Neural crest cell (in vitro differentiated cells): ENCODE measurements at regions not wholly inside any gene's neighbourhood (a gene's known extent, or its start where the extent isn't known, plus 50 kb on each side); places are given as distances from the start of the nearest gene placed in this dataset.

ENCODE experiments used
- DNase-seq: peaks from one replicate; pipeline ENCODE4 v3.0.0; 2021; ENCODE audit warnings: low read depth, mixed read lengths, low spot score
- H3K27ac Mint-ChIP-seq: one replicate; pipeline ENCODE4 v1.8.0; 2021; ENCODE audit warnings: mild to moderate bottlenecking, mixed read lengths; ENCODE audit not compliant: unreplicated experiment
- H3K27me3 Mint-ChIP-seq: 2 replicates; pipeline ENCODE4 v1.8.0; 2021; ENCODE audit warnings: low read depth, mild to moderate bottlenecking, mixed read lengths
- H3K36me3 Mint-ChIP-seq: 2 replicates; pipeline ENCODE4 v1.8.0; 2021; ENCODE audit warnings: low read depth, mild to moderate bottlenecking, mixed read lengths
- H3K4me1 Mint-ChIP-seq: 2 replicates; pipeline ENCODE4 v1.8.0; 2021; ENCODE audit warnings: mixed read lengths
- H3K4me3 Mint-ChIP-seq: one replicate; pipeline ENCODE4 v1.8.0; 2021; ENCODE audit warnings: mild to moderate bottlenecking, mixed read lengths
- H3K9me3 Mint-ChIP-seq: 2 replicates; pipeline ENCODE4 v1.8.0; 2021; ENCODE audit warnings: mixed read lengths
- TF ChIP-seq, protein P1 (sequence below): fragments of 200-600 bp; sonication (generic); conservative IDR thresholded peaks from 2 replicates; pipeline ENCODE4 v1.5.0; 2021; ENCODE audit warnings: antibody characterized with exemption, mild to moderate bottlenecking

DNA sequence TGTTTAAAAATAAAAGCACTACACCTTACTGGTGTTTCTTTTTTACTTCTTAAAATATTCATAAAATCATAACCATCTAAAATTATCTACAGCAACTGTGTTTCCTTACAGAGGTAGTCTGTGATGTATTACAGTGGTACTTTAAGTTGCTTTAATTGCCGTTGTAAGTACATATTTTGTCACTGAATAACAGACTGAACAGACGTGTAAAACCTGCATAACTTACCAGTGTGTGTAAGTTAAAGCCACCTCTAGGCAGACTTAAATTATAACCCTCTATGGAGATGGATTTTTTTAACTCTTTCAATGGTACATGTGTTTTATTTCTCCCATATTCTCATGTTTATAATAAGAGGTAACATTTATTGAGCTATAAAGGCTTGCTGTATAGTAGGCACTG lies 166.8 kb downstream of the NR4A2 start:
- peaks cover 4% of the 10 kb centered on the region for H3K9me3 Mint-ChIP-seq
- H3K36me3 Mint-ChIP-seq: peaks cover 7% of the 10 kb centered on the region
- H3K27ac Mint-ChIP-seq: no peak overlapping the region
- H3K4me1 Mint-ChIP-seq: peaks cover 11% of the 10 kb centered on the region
- no peaks in the 10 kb centered on the region for H3K27me3 Mint-ChIP-seq
- TF ChIP-seq, protein P1, sequence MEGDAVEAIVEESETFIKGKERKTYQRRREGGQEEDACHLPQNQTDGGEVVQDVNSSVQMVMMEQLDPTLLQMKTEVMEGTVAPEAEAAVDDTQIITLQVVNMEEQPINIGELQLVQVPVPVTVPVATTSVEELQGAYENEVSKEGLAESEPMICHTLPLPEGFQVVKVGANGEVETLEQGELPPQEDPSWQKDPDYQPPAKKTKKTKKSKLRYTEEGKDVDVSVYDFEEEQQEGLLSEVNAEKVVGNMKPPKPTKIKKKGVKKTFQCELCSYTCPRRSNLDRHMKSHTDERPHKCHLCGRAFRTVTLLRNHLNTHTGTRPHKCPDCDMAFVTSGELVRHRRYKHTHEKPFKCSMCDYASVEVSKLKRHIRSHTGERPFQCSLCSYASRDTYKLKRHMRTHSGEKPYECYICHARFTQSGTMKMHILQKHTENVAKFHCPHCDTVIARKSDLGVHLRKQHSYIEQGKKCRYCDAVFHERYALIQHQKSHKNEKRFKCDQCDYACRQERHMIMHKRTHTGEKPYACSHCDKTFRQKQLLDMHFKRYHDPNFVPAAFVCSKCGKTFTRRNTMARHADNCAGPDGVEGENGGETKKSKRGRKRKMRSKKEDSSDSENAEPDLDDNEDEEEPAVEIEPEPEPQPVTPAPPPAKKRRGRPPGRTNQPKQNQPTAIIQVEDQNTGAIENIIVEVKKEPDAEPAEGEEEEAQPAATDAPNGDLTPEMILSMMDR: no peak
- no peak overlapping the region for H3K4me3 Mint-ChIP-seq
- no peak for DNase-seq

- TF ChIP-seq, protein P1: no peak
- no peaks in the 10 kb centered on the region for H3K9me3 Mint-ChIP-seq
- peaks cover 2% of the 10 kb centered on the region for H3K36me3 Mint-ChIP-seq
- no peaks in the 10 kb centered on the region for H3K27me3 Mint-ChIP-seq
- no peak overlapping the region for H3K27ac Mint-ChIP-seq
- DNase-seq: no peak
- H3K4me3 Mint-ChIP-seq: no peak overlapping the region
- H3K4me1 Mint-ChIP-seq: peaks cover 13% of the 10 kb centered on the region
These were observed 168.3 kb downstream of the NR4A2 start for GRCh38 chr2:156164091-156164720.

DNA sequence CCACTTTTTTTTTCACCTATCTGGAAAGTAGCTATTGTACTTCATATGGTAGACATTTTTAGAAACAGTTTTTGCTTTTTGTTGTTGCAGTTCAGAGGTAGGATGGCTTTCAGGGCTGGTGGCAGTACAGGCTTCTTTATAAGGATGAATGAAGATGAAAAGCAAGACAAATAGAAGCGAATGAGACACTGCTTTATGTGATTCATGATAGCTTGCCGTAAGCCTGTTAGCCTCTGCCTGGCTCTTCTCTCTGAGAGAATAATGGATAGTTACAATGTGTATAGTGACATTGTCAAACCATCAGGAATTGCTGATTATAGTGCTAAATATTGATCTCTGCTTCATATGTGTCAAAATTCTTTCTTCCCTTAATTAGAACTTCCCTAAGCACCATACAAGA lies 173.7 kb downstream of the NR4A2 start:
- H3K36me3 Mint-ChIP-seq: no peaks in the 10 kb centered on the region
- H3K4me1 Mint-ChIP-seq: peaks cover 31% of the 10 kb centered on the region
- H3K27ac Mint-ChIP-seq: no peak overlapping the region
- TF ChIP-seq, protein P1: no peak
- no peak for DNase-seq
- H3K4me3 Mint-ChIP-seq: no peak overlapping the region
- H3K9me3 Mint-ChIP-seq: no peaks in the 10 kb centered on the region
- H3K27me3 Mint-ChIP-seq: no peaks in the 10 kb centered on the region

GRCh38 chr2:156157670-156158069 lies 174.9 kb downstream of the NR4A2 start:
- TF ChIP-seq, protein P1: no peak
- Mint-ChIP-seq H3K4me1 (peaks cover 40% of the 10 kb centered on the region), H3K9me3 (no peaks in the 10 kb centered on the region), H3K27me3 (no peaks in the 10 kb centered on the region), H3K4me3 (peak overlapping the region; percentile 4), H3K36me3 (no peaks in the 10 kb centered on the region), H3K27ac (peak overlapping the region; percentile 7)
- no peak for DNase-seq

- DNase-seq: no peak
These were observed 175.9 kb downstream of the NR4A2 start for GRCh38 chr2:156156580-156156979.

More at GRCh38 chr2:156156580-156156979, 175.9 kb downstream of the NR4A2 start:
- H3K27ac Mint-ChIP-seq: peak overlapping the region; percentile 14
- no peaks in the 10 kb centered on the region for H3K36me3 Mint-ChIP-seq
- TF ChIP-seq, protein P1: peak; percentile 32
- H3K4me3 Mint-ChIP-seq: no peak overlapping the region
- no peaks in the 10 kb centered on the region for H3K9me3 Mint-ChIP-seq
- peaks cover 40% of the 10 kb centered on the region for H3K4me1 Mint-ChIP-seq
- H3K27me3 Mint-ChIP-seq: no peaks in the 10 kb centered on the region
